HS-5 (cell line): ENCODE measurements at regions not wholly inside any gene's neighbourhood (a gene's known extent, or its start where the extent isn't known, plus 50 kb on each side); places are given as distances from the start of the nearest gene placed in this dataset.

ENCODE experiments used
- DNase-seq: peaks from one replicate; pipeline ENCODE4 v3.0.0-alpha.2; 2012; ENCODE audit warnings: low read depth

DNA sequence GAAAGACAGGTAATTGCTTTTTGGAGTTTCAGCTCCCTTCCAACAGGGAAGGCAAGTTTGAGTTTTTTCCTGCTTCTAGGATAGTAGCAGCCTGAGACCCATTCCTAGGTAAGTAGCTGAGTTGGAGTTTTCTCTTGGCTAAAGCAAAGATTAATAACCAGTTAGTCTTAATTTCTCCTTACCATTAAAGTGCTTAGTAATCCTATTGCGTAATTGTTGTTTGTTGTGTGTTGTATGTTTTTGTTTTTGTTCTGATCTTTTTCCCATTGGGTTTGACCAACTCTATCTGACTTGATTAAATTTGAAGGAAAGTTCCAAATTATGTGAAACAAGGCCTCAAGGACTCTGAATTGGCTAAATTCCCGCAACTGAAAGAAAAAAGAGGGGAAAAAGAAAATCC lies 83.5 kb downstream of the TBX22 start:
- DNase-seq = no peak

GRCh38 chrX:80120335-80120734 lies 105.8 kb downstream of the TBX22 start:
- no peak for DNase-seq

- no peak for DNase-seq
These were observed 124.4 kb downstream of the TBX22 start for GRCh38 chrX:80138938-80139337.

DNA sequence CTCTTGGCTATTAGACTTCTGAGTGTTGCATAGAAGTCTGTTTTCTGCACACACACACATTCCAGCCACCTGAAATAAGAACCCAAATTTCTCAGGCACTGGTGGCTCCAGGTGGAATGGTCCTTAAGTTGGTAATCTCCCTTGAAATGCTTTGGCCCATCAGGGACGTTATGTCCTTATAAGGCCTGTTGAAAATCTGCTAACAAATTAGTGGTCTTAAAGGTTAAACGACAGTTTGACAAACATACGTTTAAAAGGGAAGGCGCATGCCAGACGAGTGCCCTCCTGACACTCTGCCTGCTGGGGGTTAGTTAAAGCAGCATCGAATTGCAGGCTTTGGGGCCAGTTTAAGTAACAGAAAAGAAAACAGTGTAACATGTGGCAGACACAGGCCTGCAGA lies 125.0 kb downstream of the TBX22 start:
- DNase-seq = no peak

DNA sequence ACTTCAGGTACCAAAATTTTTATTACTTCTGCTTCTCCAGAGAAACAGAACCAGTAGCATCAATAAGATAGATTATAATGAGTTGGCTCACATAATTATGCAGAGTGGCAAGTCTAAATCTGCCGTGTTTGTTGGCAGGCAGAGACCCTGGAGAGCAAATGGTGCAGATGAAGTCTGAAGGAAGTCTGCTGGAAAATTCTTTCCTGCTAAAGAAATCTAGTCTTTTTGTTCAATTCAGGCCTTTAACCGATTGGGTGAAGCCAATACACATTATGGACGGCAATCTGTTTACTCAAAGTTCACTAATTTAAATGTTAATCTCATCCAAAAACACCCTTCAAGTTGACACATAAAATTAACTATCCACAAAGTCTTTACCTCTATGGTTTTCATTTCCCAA lies 156.0 kb downstream of the TBX22 start:
- no peak for DNase-seq

GRCh38 chrX:80173261-80173660 lies 158.7 kb downstream of the TBX22 start:
- no peak for DNase-seq

DNA sequence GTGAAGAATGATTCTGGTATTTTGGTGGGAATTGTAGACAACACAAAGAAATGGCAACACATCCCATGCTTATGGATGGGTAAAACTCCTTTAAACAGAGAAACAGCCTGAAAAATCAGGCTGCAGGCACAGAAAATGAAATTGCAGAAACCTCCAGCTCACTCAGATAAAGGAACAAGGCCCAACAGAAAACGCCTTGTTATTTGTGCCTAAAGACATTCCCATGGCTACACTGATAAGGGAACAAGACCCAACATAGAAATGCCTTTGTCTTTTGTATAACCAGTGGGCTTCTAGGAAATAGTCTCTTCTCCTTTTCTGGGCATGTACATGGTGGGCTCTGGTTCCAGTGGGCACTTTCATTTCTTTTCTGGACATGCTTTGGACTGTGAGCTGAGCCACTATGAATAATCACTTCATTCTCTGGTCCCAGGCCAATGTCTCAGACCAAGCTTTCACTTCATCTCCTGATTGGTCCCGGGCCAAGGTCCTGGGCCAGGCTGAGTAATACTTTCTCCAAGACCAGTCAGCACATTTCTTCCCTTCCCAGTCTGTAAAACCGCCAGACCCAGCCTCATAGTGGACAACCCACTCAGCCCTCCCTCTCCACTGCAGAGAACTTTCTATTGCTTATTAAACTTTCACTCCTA lies 160.5 kb downstream of the TBX22 start:
- DNase-seq = no peak

DNA sequence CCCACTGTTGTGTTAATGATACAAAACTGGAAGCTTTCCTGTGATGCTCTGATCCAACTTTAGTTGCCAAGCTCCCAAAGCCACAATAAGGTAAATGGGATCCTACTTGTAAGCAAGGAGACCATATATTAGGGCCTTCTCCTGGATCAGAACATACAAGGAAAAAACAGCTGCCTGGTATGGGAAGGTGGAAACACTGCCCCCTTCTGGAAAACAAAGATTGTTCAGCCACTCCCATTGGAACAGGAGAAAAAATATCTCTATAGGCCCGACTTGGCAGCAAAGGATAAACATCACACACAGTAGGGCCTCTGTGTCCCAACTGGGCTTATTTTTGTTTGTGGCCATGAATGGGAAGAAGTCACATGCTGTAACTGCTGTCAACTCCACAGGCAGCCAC lies 166.5 kb downstream of the TBX22 start:
- DNase-seq = no peak

GRCh38 chrX:80184854-80185253 lies 170.3 kb downstream of the TBX22 start:
- no peak for DNase-seq

DNA sequence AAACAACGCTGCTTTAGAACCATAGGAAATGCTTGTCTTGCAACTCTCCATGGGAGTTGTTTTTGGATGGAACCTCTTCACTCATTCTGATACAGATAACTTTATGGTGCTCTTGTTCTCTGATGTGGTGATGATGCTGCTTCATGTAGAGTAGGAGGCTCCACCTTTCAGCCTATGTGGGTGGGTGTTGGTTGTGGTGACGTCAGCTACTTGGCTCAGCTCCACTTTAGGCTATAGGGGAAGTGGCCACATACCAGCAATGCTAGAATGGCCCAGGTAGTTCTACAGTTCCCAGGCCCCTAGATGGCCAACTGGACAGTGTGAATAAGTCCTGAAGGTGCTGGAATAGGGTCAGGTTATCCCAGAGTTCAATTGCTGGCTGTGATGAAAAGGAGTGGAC lies 192.1 kb downstream of the TBX22 start:
- DNase-seq = no peak

DNA sequence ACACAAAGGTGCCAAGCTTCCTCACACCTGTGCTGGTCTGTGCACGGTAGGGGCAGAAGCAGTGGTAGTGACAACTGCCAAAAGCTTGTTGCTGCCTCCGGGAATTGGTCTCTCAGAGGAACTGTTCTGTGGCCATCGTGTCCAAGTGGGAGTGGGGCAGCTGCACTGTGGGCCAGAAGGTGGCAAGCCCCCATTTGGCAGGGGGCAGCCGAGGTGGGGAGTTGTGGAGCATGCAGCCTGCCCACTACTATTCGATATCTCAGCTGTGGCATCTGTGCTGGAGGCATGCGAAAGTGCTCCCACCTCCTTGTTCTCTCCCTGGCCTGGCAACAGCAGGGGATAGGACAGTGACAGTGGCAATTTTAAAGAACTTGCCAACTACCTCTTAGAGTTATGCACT lies 192.8 kb downstream of the TBX22 start:
- DNase-seq = no peak

GRCh38 chrX:80216086-80216485 lies 201.5 kb downstream of the TBX22 start:
- peak; percentile 10 for DNase-seq

DNA sequence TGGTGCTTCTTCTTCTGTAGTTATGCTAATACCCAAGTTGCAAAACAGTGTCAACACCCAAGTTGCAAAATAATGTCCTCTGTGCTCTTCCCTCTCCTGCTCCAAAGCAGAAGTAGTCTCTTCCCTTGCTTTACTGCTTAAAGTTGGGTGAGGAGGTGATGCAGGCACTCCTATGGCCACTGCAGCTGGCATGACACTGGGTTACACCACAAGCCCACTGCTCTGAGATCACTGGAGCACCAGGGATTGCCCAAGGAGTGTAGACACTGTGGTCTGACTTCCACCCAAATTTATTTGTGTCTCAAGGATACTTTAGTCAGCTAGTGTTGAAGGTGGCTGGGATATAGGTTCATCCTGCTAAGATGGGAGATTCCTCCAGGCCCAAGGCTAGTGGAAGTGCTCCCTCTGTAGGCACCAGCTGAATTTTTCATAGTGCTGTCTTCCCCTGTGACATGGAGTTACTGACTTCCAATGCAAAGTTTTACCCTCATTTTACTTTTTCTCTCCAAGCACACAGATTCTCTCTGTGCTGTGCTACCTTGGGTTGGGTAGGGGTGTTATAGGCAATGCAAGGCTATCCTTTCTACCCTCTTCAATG lies 196.2 kb upstream of the TENT5D start:
- DNase-seq = no peak

DNA sequence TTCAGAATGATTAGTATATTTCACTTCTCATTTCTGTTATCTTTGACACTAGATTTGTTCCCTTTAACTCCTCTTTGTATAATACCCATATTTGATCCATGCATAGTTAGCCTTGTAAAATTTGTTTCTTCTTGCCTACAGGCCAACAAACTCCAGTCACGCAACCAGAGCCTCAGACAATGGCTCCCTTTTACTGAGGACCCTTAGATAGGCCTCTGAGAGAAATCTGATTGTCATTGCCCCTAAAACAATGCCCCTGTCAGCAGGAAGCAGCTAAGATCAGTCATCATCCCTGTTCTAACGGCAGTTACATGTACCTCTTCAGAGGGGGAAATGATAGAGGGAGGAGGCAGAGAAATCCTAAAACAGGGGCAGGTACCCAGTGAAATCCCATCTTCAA lies 190.6 kb upstream of the TENT5D start:
- no peak for DNase-seq

- no peak for DNase-seq
These were observed 183.2 kb upstream of the TENT5D start for GRCh38 chrX:80237072-80237471.

DNA sequence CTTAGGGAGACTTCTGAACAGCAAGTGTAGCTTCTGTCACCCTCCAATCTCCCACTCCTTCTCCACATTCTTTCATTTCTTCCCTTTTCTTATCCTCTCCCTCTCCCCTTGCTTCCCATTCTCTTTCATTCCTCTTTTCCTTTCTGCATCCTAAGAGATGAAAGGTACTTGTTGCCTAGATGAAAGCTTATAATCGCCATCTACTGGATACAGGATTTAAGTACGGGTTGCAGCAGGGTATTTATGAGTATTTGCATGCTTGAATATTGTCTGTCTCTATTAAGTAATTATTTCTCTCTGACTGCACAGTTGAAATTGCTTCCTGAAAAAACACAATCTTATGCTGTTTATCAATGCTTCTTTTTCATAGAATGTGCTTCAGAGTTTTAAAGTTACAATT lies 174.0 kb upstream of the TENT5D start:
- DNase-seq = no peak

- DNase-seq = no peak
These were observed 154.0 kb upstream of the TENT5D start for GRCh38 chrX:80266287-80266686.

GRCh38 chrX:80266979-80267378 lies 153.3 kb upstream of the TENT5D start:
- no peak for DNase-seq

GRCh38 chrX:80267790-80268189 lies 152.5 kb upstream of the TENT5D start:
- no peak for DNase-seq

DNA sequence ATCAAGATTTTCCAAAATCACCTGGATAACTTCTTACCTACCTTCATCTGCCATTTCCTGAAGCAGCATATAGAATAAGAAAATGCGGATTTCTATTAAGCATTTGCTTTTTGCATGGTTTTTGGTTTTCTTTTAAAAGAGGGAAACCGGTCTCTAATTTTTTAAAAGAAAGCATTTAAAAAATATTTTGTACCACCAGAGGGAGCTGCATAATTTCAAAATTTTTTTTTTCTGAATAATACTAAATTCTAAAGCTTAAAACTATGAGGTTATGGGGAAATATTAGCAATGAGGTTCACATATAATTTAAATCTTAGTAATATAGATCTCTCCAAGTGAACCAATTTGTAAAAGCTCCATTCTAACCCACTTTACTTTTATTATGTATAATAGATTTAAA lies 137.7 kb upstream of the TENT5D start:
- no peak for DNase-seq

GRCh38 chrX:80285131-80285773 lies 135.0 kb upstream of the TENT5D start:
- DNase-seq = no peak

DNA sequence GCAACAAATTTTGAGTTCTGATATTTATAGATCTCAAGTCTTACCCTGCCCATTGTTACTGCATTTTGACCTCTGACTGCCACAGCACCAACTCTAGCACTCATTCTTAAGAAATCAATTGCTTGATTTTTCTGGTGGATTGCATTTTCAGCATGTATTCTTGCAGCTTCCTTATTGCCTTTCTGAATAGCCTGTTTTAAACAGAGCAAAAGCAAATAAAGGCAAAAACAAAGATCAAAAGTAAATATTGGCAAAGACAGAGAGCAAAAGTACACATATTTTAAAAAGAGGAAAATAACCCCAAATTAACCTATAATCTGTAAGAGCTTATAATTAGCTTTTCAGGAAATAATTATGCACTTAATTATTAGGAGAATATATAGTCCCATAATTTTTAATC lies 129.4 kb upstream of the TENT5D start:
- DNase-seq = no peak

DNA sequence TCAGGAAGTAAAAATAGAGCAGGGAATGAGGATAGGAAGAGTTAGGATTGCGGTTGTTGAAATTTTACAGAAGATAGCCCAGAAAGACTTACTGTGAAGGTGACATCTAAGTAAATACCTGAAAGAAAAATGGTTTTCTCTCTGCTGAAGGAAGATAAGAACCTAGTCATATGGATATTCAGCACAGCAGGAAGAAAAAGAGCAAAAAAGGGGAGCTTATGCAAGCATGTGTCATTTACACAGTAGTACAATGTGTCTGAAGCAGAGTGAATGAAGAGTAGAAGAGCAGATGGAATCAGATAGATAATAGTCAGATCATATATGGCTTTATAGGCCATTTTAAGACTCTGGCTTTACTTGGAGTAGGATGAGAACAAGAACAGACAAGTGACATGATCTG lies 126.9 kb upstream of the TENT5D start:
- no peak for DNase-seq

DNA sequence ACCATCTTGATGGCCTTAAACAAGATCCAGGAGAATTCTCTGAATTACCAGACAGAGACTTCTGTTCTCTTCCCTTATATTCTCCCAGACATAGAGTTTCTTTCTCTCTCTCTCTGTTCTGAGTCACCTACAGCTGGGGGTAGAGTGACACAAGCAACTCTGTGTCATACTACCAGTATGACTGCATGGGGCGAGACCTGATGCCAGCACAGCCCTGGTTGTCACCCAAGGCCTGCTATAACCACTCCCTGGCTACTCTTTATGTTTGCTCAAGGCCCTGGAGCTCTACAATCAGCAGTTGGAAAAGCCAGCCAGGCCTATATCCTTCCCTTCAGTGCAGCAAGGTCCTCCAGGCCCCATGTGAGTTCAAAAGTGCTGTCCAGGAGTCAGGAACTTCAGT lies 114.2 kb upstream of the TENT5D start:
- no peak for DNase-seq
